Panc1 (cell line): ENCODE measurements at regions not wholly inside any gene's neighbourhood (a gene's known extent, or its start where the extent isn't known, plus 50 kb on each side); places are given as distances from the start of the nearest gene placed in this dataset.

Source experiments
- POLR2AphosphoS5 ChIP-seq: IDR thresholded peaks from 2 replicates; pipeline ENCODE4 v1.6.1; 2012; ENCODE audit warnings: mild to moderate bottlenecking, low read depth, low read length, moderate library complexity
- SIN3A ChIP-seq: IDR thresholded peaks from 2 replicates; pipeline ENCODE4 v1.6.1; 2012; ENCODE audit warnings: low read depth, mild to moderate bottlenecking, low read length, moderate library complexity, borderline replicate concordance; ENCODE audit not compliant: insufficient read depth
- TF ChIP-seq, protein P1 (sequence below): fragments of 450-650 bp; IDR thresholded peaks from 2 replicates; pipeline ENCODE4 v1.5.1; 2017; ENCODE audit warnings: mild to moderate bottlenecking

GRCh38 chr10:60629332-60629731, 148.9 kb upstream of the CDK1 start:
- TF ChIP-seq, protein P1, sequence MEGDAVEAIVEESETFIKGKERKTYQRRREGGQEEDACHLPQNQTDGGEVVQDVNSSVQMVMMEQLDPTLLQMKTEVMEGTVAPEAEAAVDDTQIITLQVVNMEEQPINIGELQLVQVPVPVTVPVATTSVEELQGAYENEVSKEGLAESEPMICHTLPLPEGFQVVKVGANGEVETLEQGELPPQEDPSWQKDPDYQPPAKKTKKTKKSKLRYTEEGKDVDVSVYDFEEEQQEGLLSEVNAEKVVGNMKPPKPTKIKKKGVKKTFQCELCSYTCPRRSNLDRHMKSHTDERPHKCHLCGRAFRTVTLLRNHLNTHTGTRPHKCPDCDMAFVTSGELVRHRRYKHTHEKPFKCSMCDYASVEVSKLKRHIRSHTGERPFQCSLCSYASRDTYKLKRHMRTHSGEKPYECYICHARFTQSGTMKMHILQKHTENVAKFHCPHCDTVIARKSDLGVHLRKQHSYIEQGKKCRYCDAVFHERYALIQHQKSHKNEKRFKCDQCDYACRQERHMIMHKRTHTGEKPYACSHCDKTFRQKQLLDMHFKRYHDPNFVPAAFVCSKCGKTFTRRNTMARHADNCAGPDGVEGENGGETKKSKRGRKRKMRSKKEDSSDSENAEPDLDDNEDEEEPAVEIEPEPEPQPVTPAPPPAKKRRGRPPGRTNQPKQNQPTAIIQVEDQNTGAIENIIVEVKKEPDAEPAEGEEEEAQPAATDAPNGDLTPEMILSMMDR, result no peak
- no peak for TF ChIP-seq POLR2AphosphoS5
- no peak for TF ChIP-seq SIN3A
